HepG2 (cell line): ENCODE measurements at regions not wholly inside any gene's neighbourhood (a gene's known extent, or its start where the extent isn't known, plus 50 kb on each side); places are given as distances from the start of the nearest gene placed in this dataset.

Experiments used
- ARID4A ChIP-seq: sonication (generic); formaldehyde crosslinking; IDR thresholded peaks from 2 replicates; pipeline ENCODE4 v1.5.0; 2020; ENCODE audit warnings: mild to moderate bottlenecking, missing genetic modification reagents, borderline replicate concordance
- ATF7 ChIP-seq, 2 experiments: fragments of 450-650 bp in 1 of 2; sonication (generic) in 1 of 2; formaldehyde crosslinking in 1 of 2; IDR thresholded peaks; 2 replicates each; pipeline versions ENCODE4 v1.4.0 to v1.6.1; 2016 to 2020; ENCODE audit warnings: antibody characterized with exemption in 1 of 2, mild to moderate bottlenecking in 1 of 2, missing genetic modification reagents in 1 of 2
- CCAR2 ChIP-seq: fragments of 200-400 bp; formaldehyde crosslinking; optimal IDR thresholded peaks from 2 replicates; pipeline ENCODE3; 2018; ENCODE audit warnings: low read depth, mild to moderate bottlenecking, low read length, moderate library complexity
- CSRNP2 ChIP-seq: sonication (generic); formaldehyde crosslinking; conservative IDR thresholded peaks from 2 replicates; pipeline ENCODE4 v1.8.0; 2022; ENCODE audit warnings: low read depth, missing genetic modification reagents
- EP300 ChIP-seq, 3 experiments: sonication (generic) in 1 of 3; formaldehyde crosslinking in 1 of 3; IDR thresholded peaks; 2 replicates each; pipeline versions ENCODE4 v1.5.1 to v1.6.1; 2011 to 2020; ENCODE audit warnings: low read depth in 2 of 3, low read length in 2 of 3, borderline replicate concordance in 1 of 3, improper control_type of control experiment in 1 of 3, mild to moderate bottlenecking in 1 of 3, missing genetic modification reagents in 1 of 3, moderate library complexity in 1 of 3
- GATAD1 ChIP-seq: IDR thresholded peaks from 2 replicates; pipeline ENCODE4 v1.6.1; 2016; ENCODE audit warnings: missing genetic modification reagents, missing compliant biosample characterization
- MEF2D ChIP-seq: sonication (generic); formaldehyde crosslinking; IDR thresholded peaks from 2 replicates; pipeline ENCODE4 v1.5.1; 2020; ENCODE audit warnings: mild to moderate bottlenecking, missing genetic modification reagents
- NFIB ChIP-seq: sonication (generic); formaldehyde crosslinking; IDR thresholded peaks from 2 replicates; pipeline ENCODE4 v1.9.0; 2021; ENCODE audit warnings: missing genetic modification reagents, mild to moderate bottlenecking, borderline replicate concordance
- SIX4 ChIP-seq: sonication (generic); formaldehyde crosslinking; IDR thresholded peaks from 2 replicates; pipeline ENCODE4 v1.4.0; 2020; ENCODE audit warnings: missing genetic modification reagents
- SOX5 ChIP-seq: IDR thresholded peaks from 2 replicates; pipeline ENCODE4 v1.6.1; 2016; ENCODE audit warnings: borderline replicate concordance
- TBX2 ChIP-seq: sonication (generic); formaldehyde crosslinking; IDR thresholded peaks from 2 replicates; pipeline ENCODE4 v1.5.0; 2020; ENCODE audit warnings: missing genetic modification reagents, mild to moderate bottlenecking, borderline replicate concordance
- XRCC5 ChIP-seq: fragments of 200-400 bp; formaldehyde crosslinking; optimal IDR thresholded peaks from 2 replicates; pipeline ENCODE3; 2017; ENCODE audit warnings: mild to moderate bottlenecking, low read length
- ZFP90 ChIP-seq: sonication (generic); formaldehyde crosslinking; IDR thresholded peaks from 2 replicates; pipeline ENCODE4 v1.8.0; 2022; ENCODE audit warnings: missing genetic modification reagents, mild to moderate bottlenecking, inconsistent platforms, borderline replicate concordance
- ZNF10 ChIP-seq: sonication (generic); formaldehyde crosslinking; IDR thresholded peaks from 2 replicates; pipeline ENCODE4 v1.4.0; 2020; ENCODE audit warnings: mild to moderate bottlenecking, low read depth, missing genetic modification reagents, borderline replicate concordance
- ZNF251 ChIP-seq: sonication (generic); formaldehyde crosslinking; IDR thresholded peaks from 2 replicates; pipeline ENCODE4 v1.9.0; 2021; ENCODE audit warnings: mild to moderate bottlenecking, missing genetic modification reagents
- ZNF274 ChIP-seq: sonication (generic); formaldehyde crosslinking; IDR thresholded peaks from 2 replicates; pipeline ENCODE4 v1.5.1; 2020; ENCODE audit warnings: mild to moderate bottlenecking, missing genetic modification reagents
- ZNF557 ChIP-seq: sonication (generic); formaldehyde crosslinking; IDR thresholded peaks from 2 replicates; pipeline ENCODE4 v1.4.0; 2020; ENCODE audit warnings: missing genetic modification reagents
- ZNF713 ChIP-seq: sonication (generic); formaldehyde crosslinking; IDR thresholded peaks from 2 replicates; pipeline ENCODE4 v1.4.0; 2020; ENCODE audit warnings: mild to moderate bottlenecking, missing genetic modification reagents
- TF ChIP-seq, protein P1 (sequence below): sonication (generic); formaldehyde crosslinking; IDR thresholded peaks from 2 replicates; pipeline ENCODE4 v1.4.0; 2020; ENCODE audit warnings: mild to moderate bottlenecking, missing genetic modification reagents
- TF ChIP-seq, protein P2 (sequence below): sonication (generic); formaldehyde crosslinking; IDR thresholded peaks from 2 replicates; pipeline ENCODE4 v1.5.0; 2020; ENCODE audit warnings: missing genetic modification reagents, mild to moderate bottlenecking, borderline replicate concordance

- TF ChIP-seq CSRNP2 (CRISPR knock-in tag), result no peak
- TF ChIP-seq SIX4 (CRISPR knock-in tag), result no peak
- TF ChIP-seq MEF2D (CRISPR knock-in tag), result peak; percentile 86
- TF ChIP-seq ZNF274 (CRISPR knock-in tag), result peak; percentile 52; the same call in 1 of the 2 replicates
- TF ChIP-seq, protein P1, sequence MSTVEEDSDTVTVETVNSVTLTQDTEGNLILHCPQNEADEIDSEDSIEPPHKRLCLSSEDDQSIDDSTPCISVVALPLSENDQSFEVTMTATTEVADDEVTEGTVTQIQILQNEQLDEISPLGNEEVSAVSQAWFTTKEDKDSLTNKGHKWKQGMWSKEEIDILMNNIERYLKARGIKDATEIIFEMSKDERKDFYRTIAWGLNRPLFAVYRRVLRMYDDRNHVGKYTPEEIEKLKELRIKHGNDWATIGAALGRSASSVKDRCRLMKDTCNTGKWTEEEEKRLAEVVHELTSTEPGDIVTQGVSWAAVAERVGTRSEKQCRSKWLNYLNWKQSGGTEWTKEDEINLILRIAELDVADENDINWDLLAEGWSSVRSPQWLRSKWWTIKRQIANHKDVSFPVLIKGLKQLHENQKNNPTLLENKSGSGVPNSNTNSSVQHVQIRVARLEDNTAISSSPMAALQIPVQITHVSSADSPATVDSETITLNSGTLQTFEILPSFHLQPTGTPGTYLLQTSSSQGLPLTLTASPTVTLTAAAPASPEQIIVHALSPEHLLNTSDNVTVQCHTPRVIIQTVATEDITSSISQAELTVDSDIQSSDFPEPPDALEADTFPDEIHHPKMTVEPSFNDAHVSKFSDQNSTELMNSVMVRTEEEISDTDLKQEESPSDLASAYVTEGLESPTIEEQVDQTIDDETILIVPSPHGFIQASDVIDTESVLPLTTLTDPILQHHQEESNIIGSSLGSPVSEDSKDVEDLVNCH, result no peak
- TF ChIP-seq ATF7 (IDR thresholded peaks at IDR 0.05), result no peak
- TF ChIP-seq ATF7 (CRISPR knock-in tag; IDR thresholded peaks at IDR 0.05), result no peak
- no peak for TF ChIP-seq XRCC5
- no peak for TF ChIP-seq NFIB
- no peak for TF ChIP-seq ZNF713 (CRISPR knock-in tag)
- TF ChIP-seq SOX5 (CRISPR knock-in tag), result peak; percentile 77
- TF ChIP-seq ZNF557 (CRISPR knock-in tag), result no peak
- no peak for TF ChIP-seq ZNF251 (CRISPR knock-in tag)
- no peak for TF ChIP-seq CCAR2
- no peak for TF ChIP-seq ZNF10 (CRISPR knock-in tag)
- TF ChIP-seq ZFP90 (CRISPR knock-in tag), result no peak
- TF ChIP-seq TBX2 (CRISPR knock-in tag), result peak; percentile 96; the same call in 1 of the 2 replicates
- TF ChIP-seq, protein P2, sequence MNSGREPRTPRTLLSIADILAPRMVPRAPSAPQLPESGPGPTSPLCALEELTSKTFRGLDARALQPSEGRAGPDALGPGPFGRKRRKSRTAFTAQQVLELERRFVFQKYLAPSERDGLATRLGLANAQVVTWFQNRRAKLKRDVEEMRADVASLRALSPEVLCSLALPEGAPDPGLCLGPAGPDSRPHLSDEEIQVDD, result no peak
- TF ChIP-seq EP300 (IDR thresholded peaks at IDR 0.05; ENCODE audit: low read depth in 2 of 2, low read length in 2 of 2), result peak in 1 of 2 experiments; percentile 76; a peak in 2 of 4 replicates
- TF ChIP-seq EP300 (CRISPR knock-in tag; IDR thresholded peaks at IDR 0.05; ENCODE audit: borderline replicate concordance), result peak; percentile 55; the same call in 1 of the 2 replicates
- peak; percentile 17; the same call in 1 of the 2 replicates for TF ChIP-seq GATAD1
- TF ChIP-seq ARID4A (CRISPR knock-in tag), result peak; percentile 62; the same call in 1 of the 2 replicates
Measured at GRCh38 chr21:39020751-39021477, 162.3 kb downstream of the PSMG1 start (continued).
